Right renal cortex interstitium (tissue), 3 donors: ENCODE measurements at regions not wholly inside any gene's neighbourhood (a gene's known extent, or its start where the extent isn't known, plus 50 kb on each side); places are given as distances from the start of the nearest gene placed in this dataset.

Source experiments
- DNase-seq, 3 donors: peaks; one replicate each; pipeline ENCODE4 v3.0.0-alpha.2; 2013; ENCODE audit warnings: low read depth in 3 of 3, low spot score in 2 of 3

- DNase-seq: no peak
These were observed 620.0 kb downstream of the RAPGEF2 start for GRCh38 chr4:159722918-159723317.

- DNase-seq: no peak
These were observed 620.6 kb downstream of the RAPGEF2 start for GRCh38 chr4:159723341-159724048.

GRCh38 chr4:159725571-159725970 is 622.7 kb downstream of the RAPGEF2 start:
- DNase-seq: no peak

- no peak for DNase-seq
These were observed 632.7 kb downstream of the RAPGEF2 start for GRCh38 chr4:159735281-159736207.

- no peak for DNase-seq
These were observed 633.5 kb downstream of the RAPGEF2 start for GRCh38 chr4:159736411-159736810.

GRCh38 chr4:159743971-159744370 is 641.1 kb downstream of the RAPGEF2 start:
- no peak for DNase-seq

- no peak for DNase-seq
These were observed 645.1 kb downstream of the RAPGEF2 start for GRCh38 chr4:159747983-159748382.

- no peak for DNase-seq
These were observed 646.1 kb downstream of the RAPGEF2 start for GRCh38 chr4:159748834-159749444.

- DNase-seq: no peak
These were observed 654.6 kb downstream of the RAPGEF2 start for GRCh38 chr4:159757499-159757898.

- no peak for DNase-seq
These were observed 655.2 kb downstream of the RAPGEF2 start for GRCh38 chr4:159758061-159758460.

GRCh38 chr4:159762672-159763071 is 659.8 kb downstream of the RAPGEF2 start:
- DNase-seq: no peak

- peak; percentile 54 to 65 (median 61) for DNase-seq
These were observed 661.6 kb downstream of the RAPGEF2 start for GRCh38 chr4:159764343-159764952.

- no peak for DNase-seq
These were observed 662.5 kb downstream of the RAPGEF2 start for GRCh38 chr4:159765382-159765781.

GRCh38 chr4:159766241-159766640 is 663.4 kb downstream of the RAPGEF2 start:
- no peak for DNase-seq

- DNase-seq: no peak
These were observed 664.5 kb downstream of the RAPGEF2 start for GRCh38 chr4:159767406-159767805.

GRCh38 chr4:159768016-159768415 is 665.1 kb downstream of the RAPGEF2 start:
- DNase-seq: no peak

GRCh38 chr4:159770401-159770800 is 667.5 kb downstream of the RAPGEF2 start:
- no peak for DNase-seq

GRCh38 chr4:159770969-159771368 is 668.1 kb downstream of the RAPGEF2 start:
- no peak for DNase-seq

- DNase-seq: no peak
These were observed 674.1 kb downstream of the RAPGEF2 start for GRCh38 chr4:159776961-159777360.

- DNase-seq: no peak
These were observed 674.8 kb downstream of the RAPGEF2 start for GRCh38 chr4:159777689-159778088.

GRCh38 chr4:159778298-159778697 is 675.4 kb downstream of the RAPGEF2 start:
- no peak for DNase-seq
